ENCODE measurements at regions not wholly inside any gene's neighbourhood (a gene's known extent, or its start where the extent isn't known, plus 50 kb on each side); places are given as distances from the start of the nearest gene placed in this dataset.

GRCh38 chr3:115420086-115420485 is 203.2 kb upstream of the GAP43 start:
- Histone ChIP-seq H4K8ac (ENCODE audit: low read depth in 2 of 2, low read length in 2 of 2) (no peak overlapping the region), H3K23ac (ENCODE audit: low read depth, low read length) (no peak overlapping the region), H3K79me1 (ENCODE audit: low read depth in 1 of 2, low read length in 2 of 2) (no peaks in the 10 kb centered on the region), H3K18ac (ENCODE audit: low read depth, low read length) (no peak overlapping the region), H3K4me1 (ENCODE audit: control insufficient read depth, insufficient read depth, low read length) (no peaks in the 10 kb centered on the region), H3K9ac (ENCODE audit: low read depth, low read length) (no peak overlapping the region), H2BK20ac (ENCODE audit: low read depth, low read length) (no peak overlapping the region), H3K4ac (ENCODE audit: low read depth, low read length) (no peak overlapping the region), H3K56ac (ENCODE audit: extremely low read depth, insufficient read depth, low read length) (no peak overlapping the region), H3K9me3 (ENCODE audit: control insufficient read depth, insufficient read depth, low read length) (no peaks in the 10 kb centered on the region), H2BK120ac (ENCODE audit: low read depth, low read length) (no peak overlapping the region), H3K14ac (replicated peaks; ENCODE audit: low read depth, low read length) (no peak overlapping the region), H4K91ac (ENCODE audit: insufficient read depth, low read depth, low read length) (no peak overlapping the region), H3K27ac (ENCODE audit: insufficient read depth, low read length) (no peak overlapping the region), H3K9me1 (ENCODE audit: insufficient read depth, low read length) (no peaks in the 10 kb centered on the region), H2BK15ac (ENCODE audit: low read depth, low read length) (no peak overlapping the region), H2AK9ac (replicated peaks; ENCODE audit: low read depth, low read length, poor library complexity) (no peak overlapping the region), H4K5ac (ENCODE audit: low read depth, low read length) (no peak overlapping the region), H4K20me1 (ENCODE audit: insufficient read depth, low read length) (no peaks in the 10 kb centered on the region), H3K27me3 (ENCODE audit: control insufficient read depth, insufficient read depth, low read length) (no peaks in the 10 kb centered on the region), H3K4me2 (ENCODE audit: low read depth, low read length) (no peak overlapping the region), H2BK5ac (ENCODE audit: low read depth, low read length, poor library complexity, severe bottlenecking) (no peak overlapping the region), H3K4me3 (ENCODE audit: insufficient read depth, low read depth, low read length) (no peak overlapping the region), H2AK5ac (ENCODE audit: low read depth, low read length) (no peak overlapping the region), H3K36me3 (ENCODE audit: control insufficient read depth, insufficient read depth, low read length) (no peaks in the 10 kb centered on the region), H2AFZ (replicated peaks; ENCODE audit: low read length, poor library complexity) (no peak overlapping the region)
- TF ChIP-seq CHD1 (IDR thresholded peaks at IDR 0.05; ENCODE audit: low read depth, low read length) (no peak), POLR2A (IDR thresholded peaks at IDR 0.05; ENCODE audit: low read depth, low read length) (no peak), CEBPB (IDR thresholded peaks at IDR 0.05; ENCODE audit: low read depth, low read length) (no peak), RCOR1 (IDR thresholded peaks at IDR 0.05; ENCODE audit: insufficient replicate concordance, low read length) (no peak), RFX5 (IDR thresholded peaks at IDR 0.05; ENCODE audit: low read depth, low read length) (no peak), FOS (IDR thresholded peaks at IDR 0.05; ENCODE audit: low read depth, low read length) (no peak), SMC3 (IDR thresholded peaks at IDR 0.05; ENCODE audit: low read depth, low read length) (no peak), MXI1 (IDR thresholded peaks at IDR 0.05; ENCODE audit: borderline replicate concordance, low read depth, low read length) (no peak), RAD21 (IDR thresholded peaks at IDR 0.05; ENCODE audit: low read length) (no peak), MAFK (IDR thresholded peaks at IDR 0.05; ENCODE audit: low read depth, low read length) (no peak), NFE2L2 (IDR thresholded peaks at IDR 0.05; ENCODE audit: low read depth, low read length) (no peak), BHLHE40 (IDR thresholded peaks at IDR 0.05; ENCODE audit: low read depth, low read length) (no peak), ELK1 (IDR thresholded peaks at IDR 0.05; ENCODE audit: borderline replicate concordance, low read depth, low read length) (no peak)
- no TSS peak for BruUV-seq (replicated peaks)
- dilution Hi-C loops (cut with HindIII; ENCODE audit: low sequenced_read_pairs, unreplicated experiment) (no loop called here), intact Hi-C loops (cut with micrococcal nuclease) (no loop called here), in situ Hi-C loops (cut with MboI; ENCODE audit: low sequenced_read_pairs) (no loop called here)
- ATAC-seq (ENCODE audit: low read depth) (no peak), DNase-seq (no peak)
- POLR2A ChIA-PET (ENCODE audit: unreplicated experiment), result no interaction called here
- CTCF ChIA-PET, result no interaction called here
- no CpG with 5 or more reads among the region's 1 CpG for WGBS, 2 experiments (ENCODE audit: extremely low coverage in 2 of 2, insufficient read length in 1 of 2)
